ENCODE measurements at regions not wholly inside any gene's neighbourhood (a gene's known extent, or its start where the extent isn't known, plus 50 kb on each side); places are given as distances from the start of the nearest gene placed in this dataset.

DNA sequence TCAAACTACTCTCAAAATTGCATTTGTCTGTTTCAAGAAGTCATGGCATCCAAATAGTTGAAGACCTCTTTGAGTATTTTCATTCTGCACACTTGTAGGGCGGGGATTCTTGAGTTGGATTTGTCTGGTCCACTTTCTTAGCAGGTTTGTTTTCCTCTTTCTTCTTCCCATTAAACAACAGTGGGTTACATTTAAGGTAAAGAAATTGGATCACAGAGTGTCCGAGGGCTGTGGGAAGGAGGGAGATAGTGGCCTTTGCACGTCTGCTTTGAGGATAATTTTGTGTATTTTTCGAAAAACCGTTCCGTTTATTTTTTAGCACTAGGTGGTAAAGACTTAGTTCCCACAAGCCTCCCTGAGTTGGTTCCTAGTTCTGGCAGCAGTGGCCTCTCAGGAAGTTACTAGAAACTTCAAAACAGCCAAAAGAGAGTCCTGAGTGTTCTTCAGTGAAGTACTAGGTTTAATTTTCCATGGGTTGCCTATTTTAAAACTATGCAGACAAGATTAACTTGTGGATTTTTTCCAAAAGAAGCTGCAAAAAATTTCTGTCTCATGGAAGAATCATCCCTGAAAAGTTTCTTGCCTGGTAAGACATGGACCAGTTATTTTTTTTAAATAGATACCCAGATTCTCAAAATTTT, 107.9 kb downstream of the CDC42EP3 start:
- no peak for DNase-seq (ENCODE audit: low read depth)

DNA sequence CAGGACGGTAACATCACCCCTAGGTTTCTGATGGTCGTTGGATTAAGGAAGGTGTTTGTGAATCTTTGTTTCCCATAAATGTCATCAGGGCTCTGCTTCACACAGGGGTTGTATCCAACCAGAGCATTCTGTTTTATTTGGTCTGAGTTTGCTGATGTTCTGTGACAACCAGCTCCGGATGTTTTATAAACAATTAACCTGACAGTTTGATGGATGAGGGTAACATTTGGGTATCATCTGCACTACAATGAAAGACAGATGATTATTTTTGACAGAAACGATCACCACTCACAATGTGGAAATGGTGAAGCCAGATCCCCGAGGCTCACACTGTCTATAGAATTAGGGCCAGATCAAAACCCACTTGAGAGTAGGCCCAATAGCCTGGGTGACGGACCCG, 107.1 kb downstream of the CDC42EP3 start:
- DNase-seq (ENCODE audit: low read depth) = no peak
- H3K4me3 ChIP-seq (ENCODE audit: control insufficient read depth, low read depth, low read length) = no peak overlapping the region
- TF ChIP-seq, protein P1, sequence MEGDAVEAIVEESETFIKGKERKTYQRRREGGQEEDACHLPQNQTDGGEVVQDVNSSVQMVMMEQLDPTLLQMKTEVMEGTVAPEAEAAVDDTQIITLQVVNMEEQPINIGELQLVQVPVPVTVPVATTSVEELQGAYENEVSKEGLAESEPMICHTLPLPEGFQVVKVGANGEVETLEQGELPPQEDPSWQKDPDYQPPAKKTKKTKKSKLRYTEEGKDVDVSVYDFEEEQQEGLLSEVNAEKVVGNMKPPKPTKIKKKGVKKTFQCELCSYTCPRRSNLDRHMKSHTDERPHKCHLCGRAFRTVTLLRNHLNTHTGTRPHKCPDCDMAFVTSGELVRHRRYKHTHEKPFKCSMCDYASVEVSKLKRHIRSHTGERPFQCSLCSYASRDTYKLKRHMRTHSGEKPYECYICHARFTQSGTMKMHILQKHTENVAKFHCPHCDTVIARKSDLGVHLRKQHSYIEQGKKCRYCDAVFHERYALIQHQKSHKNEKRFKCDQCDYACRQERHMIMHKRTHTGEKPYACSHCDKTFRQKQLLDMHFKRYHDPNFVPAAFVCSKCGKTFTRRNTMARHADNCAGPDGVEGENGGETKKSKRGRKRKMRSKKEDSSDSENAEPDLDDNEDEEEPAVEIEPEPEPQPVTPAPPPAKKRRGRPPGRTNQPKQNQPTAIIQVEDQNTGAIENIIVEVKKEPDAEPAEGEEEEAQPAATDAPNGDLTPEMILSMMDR (conservative IDR thresholded peaks at IDR 0.05; ENCODE audit: control insufficient read depth, insufficient read depth, low read depth, low read length) = no peak

More for the DNA sequence above, 107.9 kb downstream of the CDC42EP3 start:
- no peak overlapping the region for H3K4me3 ChIP-seq (ENCODE audit: control insufficient read depth, low read depth, low read length)
- TF ChIP-seq, protein P1 (conservative IDR thresholded peaks at IDR 0.05; ENCODE audit: control insufficient read depth, insufficient read depth, low read depth, low read length) = no peak

DNA sequence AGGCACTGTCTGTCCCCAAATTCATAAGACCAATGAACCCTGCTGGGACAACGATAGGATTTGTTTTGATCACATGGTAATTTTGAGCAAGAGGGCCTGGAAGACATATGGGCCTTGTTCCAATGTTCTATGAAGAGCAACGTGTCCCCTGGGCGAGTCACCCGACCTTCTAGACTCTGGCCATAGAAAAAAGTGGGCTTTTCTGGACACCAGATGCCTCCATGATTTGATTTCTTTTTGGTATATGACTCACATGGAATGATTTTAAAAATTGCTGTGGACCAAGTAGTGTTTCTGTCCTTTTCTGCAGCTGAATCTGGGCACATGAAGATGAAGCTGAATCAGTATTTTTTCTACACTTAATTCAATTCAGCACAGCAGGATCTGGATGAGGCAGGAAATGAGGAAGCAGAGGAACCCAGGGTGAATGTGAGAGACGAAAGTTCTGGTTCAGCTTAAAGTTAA, 104.9 kb downstream of the CDC42EP3 start:
- peak; percentile 88 for DNase-seq (ENCODE audit: low read depth)
- TF ChIP-seq, protein P1 (conservative IDR thresholded peaks at IDR 0.05; ENCODE audit: control insufficient read depth, insufficient read depth, low read depth, low read length) = no peak
- H3K4me3 ChIP-seq (ENCODE audit: control insufficient read depth, low read depth, low read length) = no peak overlapping the region

DNA sequence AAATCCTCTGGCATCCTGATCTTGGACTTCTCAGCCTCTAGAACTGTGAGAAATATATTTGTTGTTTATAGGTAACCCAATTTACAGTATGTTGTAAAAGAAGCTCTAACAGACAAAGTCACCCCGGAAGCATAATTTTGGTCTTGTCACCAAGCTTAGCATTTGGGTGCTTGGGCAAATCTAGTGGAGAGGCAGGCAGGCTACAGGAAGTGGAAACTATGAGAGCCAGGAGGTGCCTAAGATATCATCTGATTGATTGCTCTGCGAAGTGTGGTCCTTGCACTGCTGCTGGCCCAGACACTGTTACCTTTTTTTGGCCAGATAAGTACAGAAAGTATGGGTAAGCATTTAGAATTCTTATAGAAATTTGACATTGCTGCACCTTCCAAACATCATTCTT, 102.9 kb downstream of the CDC42EP3 start:
- DNase-seq (ENCODE audit: low read depth) = no peak

DNA sequence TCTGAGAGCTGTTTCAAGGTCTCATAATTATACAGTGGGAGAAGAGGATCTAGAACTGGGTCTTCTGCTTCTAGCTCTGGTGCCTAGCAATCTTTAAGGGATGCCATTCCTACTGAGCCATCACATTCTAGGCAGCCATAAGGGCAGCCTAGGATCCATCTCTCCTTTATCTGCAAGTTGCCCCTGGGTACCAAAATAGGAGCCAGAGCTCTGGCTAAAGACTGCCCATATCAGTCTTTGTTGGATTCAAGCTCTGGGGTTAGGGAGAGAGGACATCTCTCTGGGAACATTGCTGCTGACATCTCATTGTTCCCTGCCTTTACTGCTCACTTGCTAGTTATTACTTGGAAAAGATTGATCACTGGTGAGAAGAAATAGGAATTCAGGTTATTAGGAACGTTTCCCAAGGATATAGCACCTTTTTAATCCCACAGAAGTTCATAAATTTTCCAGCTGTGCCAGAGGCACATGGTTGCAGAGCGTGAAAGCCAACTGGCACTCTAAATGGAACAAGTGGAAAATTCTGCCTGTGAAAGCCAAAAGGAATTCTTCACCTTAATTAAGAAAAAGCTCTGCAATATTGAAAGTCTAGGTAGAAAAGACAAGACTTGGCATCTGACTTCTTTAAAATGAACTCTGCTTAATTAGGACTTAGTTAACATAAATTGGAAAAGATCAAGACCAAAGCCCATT, 102.2 kb downstream of the CDC42EP3 start:
- H3K4me3 ChIP-seq (ENCODE audit: control insufficient read depth, low read depth, low read length) = no peak overlapping the region
- TF ChIP-seq, protein P1 (conservative IDR thresholded peaks at IDR 0.05; ENCODE audit: control insufficient read depth, insufficient read depth, low read depth, low read length) = no peak
- DNase-seq (ENCODE audit: low read depth) = no peak

More for the DNA sequence above, 102.9 kb downstream of the CDC42EP3 start:
- TF ChIP-seq, protein P1 (conservative IDR thresholded peaks at IDR 0.05; ENCODE audit: control insufficient read depth, insufficient read depth, low read depth, low read length) = no peak
- H3K4me3 ChIP-seq (ENCODE audit: control insufficient read depth, low read depth, low read length) = no peak overlapping the region

DNA sequence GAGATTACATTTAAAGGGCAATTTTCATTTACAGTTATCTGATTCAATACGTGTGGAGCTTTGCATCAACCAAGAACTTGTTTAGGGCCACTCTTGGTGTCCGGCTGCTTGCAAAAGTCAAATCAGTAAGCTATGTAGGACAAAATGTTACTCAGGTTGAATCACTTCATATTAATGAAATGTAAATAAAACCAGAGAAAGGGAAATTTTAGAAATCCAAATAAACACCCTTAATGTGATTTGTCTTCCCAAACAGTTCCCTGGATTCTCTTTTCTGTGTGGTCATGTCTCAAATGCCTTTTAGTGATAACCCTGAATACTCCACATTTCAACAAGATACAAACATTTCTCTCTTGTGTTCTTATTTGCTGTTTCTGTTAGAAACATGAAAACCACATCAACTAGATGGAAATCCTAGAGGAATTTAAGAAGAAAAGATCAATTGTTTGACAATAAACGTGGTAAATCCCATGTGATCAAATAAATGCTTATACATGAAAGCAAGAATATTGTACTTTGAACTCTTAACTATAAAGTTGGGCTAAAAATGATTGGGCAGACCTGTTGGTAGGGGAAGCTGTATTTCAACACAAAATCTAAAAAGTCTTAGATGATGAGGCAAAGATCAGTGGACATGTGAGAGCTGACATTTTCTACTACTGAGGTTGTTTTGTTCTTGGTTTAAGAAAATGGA, 101.3 kb downstream of the CDC42EP3 start:
- H3K4me3 ChIP-seq (ENCODE audit: control insufficient read depth, low read depth, low read length) = no peak overlapping the region
- TF ChIP-seq, protein P1 (conservative IDR thresholded peaks at IDR 0.05; ENCODE audit: control insufficient read depth, insufficient read depth, low read depth, low read length) = no peak
- peak; percentile 55 for DNase-seq (ENCODE audit: low read depth)

Data from fibroblast of mammary gland (primary cell).